Transverse colon (tissue), 4 donors: ENCODE measurements at regions not wholly inside any gene's neighbourhood (a gene's known extent, or its start where the extent isn't known, plus 50 kb on each side); places are given as distances from the start of the nearest gene placed in this dataset.

Source experiments
- DNase-seq: peaks from one replicate; pipeline ENCODE4 v3.0.0-alpha.2; 2019
- H3K27ac ChIP-seq, 4 donors: fragments of 200-600 bp; sonication (generic); 2 replicates each; pipeline ENCODE4 v1.5.1; 2016 to 2018; ENCODE audit warnings: inconsistent platforms in 4 of 4
- H3K27me3 ChIP-seq: fragments of 200-600 bp; sonication (generic); 2 replicates; pipeline ENCODE4 v1.5.1; 2017; ENCODE audit warnings: inconsistent platforms
- H3K36me3 ChIP-seq, 4 donors: fragments of 200-600 bp; sonication (generic); 2 replicates each; pipeline ENCODE4 v1.5.1; 2017 to 2019; ENCODE audit warnings: inconsistent platforms in 4 of 4
- H3K4me1 ChIP-seq, 4 donors: fragments of 200-600 bp; sonication (generic); 2 replicates each; pipeline ENCODE4 v1.5.1; 2017 to 2020; ENCODE audit warnings: inconsistent platforms in 4 of 4
- H3K4me3 ChIP-seq, 4 donors: fragments of 200-600 bp; sonication (generic); 1 replicate in 1 of 4; 2 replicates in 3 of 4; pipeline versions ENCODE4 v1.5.1 to v1.6.1; 2017 to 2019; ENCODE audit warnings: inconsistent platforms in 4 of 4
- H3K9me3 ChIP-seq, 2 donors: fragments of 200-600 bp; sonication (generic); 2 replicates each; pipeline ENCODE4 v1.5.1; 2017 to 2019; ENCODE audit warnings: inconsistent platforms in 2 of 2
- EP300 ChIP-seq: sonication (generic); formaldehyde crosslinking; IDR thresholded peaks from one replicate; pipeline ENCODE4 v1.6.1; 2017; ENCODE audit warnings: antibody characterized with exemption, low read depth
- POLR2A ChIP-seq: fragments of 450-650 bp; IDR thresholded peaks from one replicate; pipeline ENCODE4 v1.6.1; 2016; ENCODE audit warnings: antibody characterized with exemption, mild to moderate bottlenecking, moderate library complexity
- POLR2AphosphoS5 ChIP-seq, 3 donors: sonication (generic); formaldehyde crosslinking; IDR thresholded peaks; one replicate each; pipeline ENCODE4 v1.6.1; 2016; ENCODE audit warnings: antibody characterized with exemption in 3 of 3
- WGBS, 2 donors: methylation state at CpG; one replicate each; pipeline ENCODE4 v1.1.5; 2018; ENCODE audit warnings: low coverage in 1 of 2; 5-methylcytosine and 5-hydroxymethylcytosine counted together
- in situ Hi-C, 4 donors: fragments of 200-750 bp; cut with MboI; loops; one replicate each; pipeline versions ENCODE4 v1.15.0 to v1.15.1; 2017; ENCODE audit warnings: low sequenced_read_pairs in 3 of 4, low pct_ligation_motif_present in 1 of 4, low pct_unique_long_range_greater_than_20kb in 1 of 4
- intact Hi-C: fragments of 100-400 bp; cut with DNase I; formaldehyde crosslinking; loops from one replicate; pipeline ENCODE4 v1.15.1; 2023; ENCODE audit warnings: low total_unique reads
- TF ChIP-seq, protein P1 (sequence below), 5 experiments: fragments of 200-600 bp in 3 of 5; fragments of 450-650 bp in 2 of 5; sonication (generic) in 3 of 5; IDR thresholded peaks; 1 replicate in 2 of 5; 2 replicates in 3 of 5; pipeline ENCODE4 v1.5.1; 2016 to 2017; ENCODE audit warnings: antibody characterized with exemption in 5 of 5, inconsistent platforms in 3 of 5, mild to moderate bottlenecking in 2 of 5, moderate library complexity in 1 of 5

- no peaks in the 10 kb centered on the region for H3K36me3 ChIP-seq
- H3K4me1 ChIP-seq, result peaks cover 0 to 3% (median 0%) of the 10 kb centered on the region in 4 donors
- no peak overlapping the region for H3K27ac ChIP-seq
- no peaks in the 10 kb centered on the region for H3K27me3 ChIP-seq
- H3K9me3 ChIP-seq, result no peaks in the 10 kb centered on the region
- 70 to 82% methylated on average over 6 of the region's 6 CpGs for WGBS, 2 donors
- DNase-seq, result no peak
- H3K4me3 ChIP-seq, result no peak overlapping the region
- intact Hi-C loops, result no loop called here
- in situ Hi-C loops, result no loop called here
- TF ChIP-seq POLR2AphosphoS5 (IDR thresholded peaks at IDR 0.05) (no peak), EP300 (no peak), POLR2A (no peak)
- TF ChIP-seq, protein P1, sequence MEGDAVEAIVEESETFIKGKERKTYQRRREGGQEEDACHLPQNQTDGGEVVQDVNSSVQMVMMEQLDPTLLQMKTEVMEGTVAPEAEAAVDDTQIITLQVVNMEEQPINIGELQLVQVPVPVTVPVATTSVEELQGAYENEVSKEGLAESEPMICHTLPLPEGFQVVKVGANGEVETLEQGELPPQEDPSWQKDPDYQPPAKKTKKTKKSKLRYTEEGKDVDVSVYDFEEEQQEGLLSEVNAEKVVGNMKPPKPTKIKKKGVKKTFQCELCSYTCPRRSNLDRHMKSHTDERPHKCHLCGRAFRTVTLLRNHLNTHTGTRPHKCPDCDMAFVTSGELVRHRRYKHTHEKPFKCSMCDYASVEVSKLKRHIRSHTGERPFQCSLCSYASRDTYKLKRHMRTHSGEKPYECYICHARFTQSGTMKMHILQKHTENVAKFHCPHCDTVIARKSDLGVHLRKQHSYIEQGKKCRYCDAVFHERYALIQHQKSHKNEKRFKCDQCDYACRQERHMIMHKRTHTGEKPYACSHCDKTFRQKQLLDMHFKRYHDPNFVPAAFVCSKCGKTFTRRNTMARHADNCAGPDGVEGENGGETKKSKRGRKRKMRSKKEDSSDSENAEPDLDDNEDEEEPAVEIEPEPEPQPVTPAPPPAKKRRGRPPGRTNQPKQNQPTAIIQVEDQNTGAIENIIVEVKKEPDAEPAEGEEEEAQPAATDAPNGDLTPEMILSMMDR (IDR thresholded peaks at IDR 0.05), result no peak
Measured at GRCh38 chr5:124034963-124035362, 523.0 kb downstream of the CSNK1G3 start.

- Histone ChIP-seq H3K36me3 (no peaks in the 10 kb centered on the region), H3K4me1 (peaks cover 0 to 3% (median 0%) of the 10 kb centered on the region in 4 donors), H3K4me3 (no peak overlapping the region), H3K27ac (no peak overlapping the region), H3K27me3 (no peaks in the 10 kb centered on the region), H3K9me3 (no peaks in the 10 kb centered on the region)
- WGBS, 2 donors, result 56 to 60% methylated on average over 5 of the region's 5 CpGs
- intact Hi-C loops (no loop called here), in situ Hi-C loops (no loop called here)
- no peak for DNase-seq
- no peak for TF ChIP-seq POLR2A
- TF ChIP-seq EP300, result no peak
- TF ChIP-seq POLR2AphosphoS5 (IDR thresholded peaks at IDR 0.05), result no peak
- TF ChIP-seq, protein P1 (IDR thresholded peaks at IDR 0.05), result no peak
Measured at GRCh38 chr5:124034083-124034700, 522.2 kb downstream of the CSNK1G3 start.

- intact Hi-C loops, result no loop called here
- Histone ChIP-seq H3K36me3 (no peaks in the 10 kb centered on the region), H3K27me3 (no peaks in the 10 kb centered on the region), H3K4me3 (no peak overlapping the region), H3K9me3 (no peaks in the 10 kb centered on the region), H3K4me1 (peaks cover 0 to 3% (median 0%) of the 10 kb centered on the region in 4 donors), H3K27ac (no peak overlapping the region)
- TF ChIP-seq, protein P1 (IDR thresholded peaks at IDR 0.05), result no peak
- TF ChIP-seq POLR2A (no peak), POLR2AphosphoS5 (IDR thresholded peaks at IDR 0.05) (no peak), EP300 (no peak)
- in situ Hi-C loops, result no loop called here
- WGBS, 2 donors, result 67 to 77% methylated on average over 4 to 5 of the region's 5 CpGs
- DNase-seq, result no peak
Measured at GRCh38 chr5:124030043-124030491, 518.1 kb downstream of the CSNK1G3 start.

GRCh38 chr5:124027441-124027840, 515.5 kb downstream of the CSNK1G3 start:
- H3K4me1 ChIP-seq, result no peaks in the 10 kb centered on the region
- H3K27me3 ChIP-seq, result no peaks in the 10 kb centered on the region
- no peak overlapping the region for H3K4me3 ChIP-seq
- WGBS, 2 donors, result 60 to 85% methylated on average over 1 to 3 of the region's 3 CpGs
- TF ChIP-seq, protein P1 (IDR thresholded peaks at IDR 0.05), result no peak
- TF ChIP-seq POLR2AphosphoS5 (IDR thresholded peaks at IDR 0.05), result no peak
- TF ChIP-seq POLR2A, result no peak
- no peak for TF ChIP-seq EP300
- intact Hi-C loops (no loop called here), in situ Hi-C loops (no loop called here)
- H3K27ac ChIP-seq, result no peak overlapping the region
- H3K9me3 ChIP-seq, result no peaks in the 10 kb centered on the region
- H3K36me3 ChIP-seq, result no peaks in the 10 kb centered on the region
- no peak for DNase-seq
